HG02973 (cell line): ENCODE measurements at regions not wholly inside any gene's neighbourhood (a gene's known extent, or its start where the extent isn't known, plus 50 kb on each side); places are given as distances from the start of the nearest gene placed in this dataset.

Source experiments
- ATAC-seq: cut with Tn5 transposase; IDR thresholded peaks from one replicate; pipeline ENCODE4 v1.9.1; 2021; ENCODE audit warnings: moderate library complexity; ENCODE audit not compliant: unreplicated experiment

DNA sequence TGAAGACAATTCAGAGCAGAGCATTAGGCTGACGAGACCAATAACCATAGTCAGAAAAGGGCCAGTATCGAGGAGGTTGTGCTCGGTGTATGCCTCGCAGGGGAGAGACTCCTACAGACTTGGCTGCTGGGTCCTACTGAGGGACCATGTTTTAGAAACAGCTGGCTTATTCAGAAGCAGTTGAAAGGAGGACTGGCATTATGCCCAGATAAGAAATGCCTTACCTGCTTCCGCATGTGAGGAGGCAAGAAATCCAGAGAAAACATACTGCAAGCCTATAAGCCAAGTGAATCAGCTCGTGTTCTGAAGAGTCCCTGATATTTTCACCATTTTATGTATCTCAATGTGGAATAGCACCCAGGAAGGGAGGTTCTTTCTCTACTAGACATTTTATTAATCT, 434.7 kb downstream of the GRB14 start:
- no peak for ATAC-seq

DNA sequence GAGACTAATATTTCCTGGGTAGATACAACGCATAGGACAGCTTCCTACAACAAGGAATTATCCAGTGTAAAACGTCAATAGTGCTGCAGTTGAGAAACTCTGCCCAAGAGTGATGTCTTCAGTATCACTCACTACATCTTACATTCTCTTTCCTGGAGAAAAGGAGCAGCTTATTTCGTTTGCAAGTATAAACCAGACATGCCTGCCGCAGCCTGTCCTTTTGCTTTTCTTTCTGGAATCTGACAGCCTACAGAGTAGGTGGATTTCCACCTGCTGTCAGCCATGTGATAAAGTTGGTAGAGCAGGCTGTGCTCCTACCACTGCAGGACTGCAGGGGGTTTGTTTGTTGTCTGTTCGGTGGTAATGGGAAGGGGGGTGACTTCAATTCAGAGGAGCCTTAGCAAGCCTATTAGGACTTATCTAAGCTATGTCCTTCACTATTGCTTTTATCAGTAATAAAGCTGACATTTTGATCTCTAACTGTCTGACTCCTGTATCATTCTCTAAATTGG, 439.1 kb downstream of the GRB14 start:
- ATAC-seq, result no peak

DNA sequence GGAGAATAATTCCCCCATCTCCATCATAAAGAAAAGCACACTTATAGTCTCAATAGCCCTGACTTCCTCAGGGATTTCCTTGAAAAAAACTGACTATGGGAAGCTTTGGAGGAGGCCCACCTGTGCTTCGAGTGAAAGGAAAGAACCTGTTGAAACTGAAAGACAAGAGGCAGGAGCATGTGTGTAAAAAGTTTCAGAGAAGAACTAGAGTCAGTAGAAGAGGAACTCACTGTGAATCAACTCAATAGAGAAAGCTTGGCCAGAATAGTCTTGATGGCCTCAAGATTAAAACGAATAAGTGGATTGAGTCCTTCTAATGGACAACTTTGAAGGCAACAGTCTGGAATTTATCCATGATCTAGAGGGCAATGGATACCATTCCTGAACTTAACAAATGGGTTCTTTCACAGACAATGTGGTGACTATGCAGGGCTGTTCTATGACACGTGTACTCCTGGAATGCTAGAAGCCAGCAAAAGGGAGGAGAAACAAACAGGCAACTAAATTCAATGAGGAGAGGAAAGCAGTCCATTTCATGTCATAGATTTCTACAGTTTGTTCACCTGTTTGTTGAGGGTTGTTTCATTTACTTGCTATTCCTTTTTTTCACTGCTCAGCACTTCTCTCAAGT, 442.3 kb downstream of the GRB14 start:
- ATAC-seq, result no peak

DNA sequence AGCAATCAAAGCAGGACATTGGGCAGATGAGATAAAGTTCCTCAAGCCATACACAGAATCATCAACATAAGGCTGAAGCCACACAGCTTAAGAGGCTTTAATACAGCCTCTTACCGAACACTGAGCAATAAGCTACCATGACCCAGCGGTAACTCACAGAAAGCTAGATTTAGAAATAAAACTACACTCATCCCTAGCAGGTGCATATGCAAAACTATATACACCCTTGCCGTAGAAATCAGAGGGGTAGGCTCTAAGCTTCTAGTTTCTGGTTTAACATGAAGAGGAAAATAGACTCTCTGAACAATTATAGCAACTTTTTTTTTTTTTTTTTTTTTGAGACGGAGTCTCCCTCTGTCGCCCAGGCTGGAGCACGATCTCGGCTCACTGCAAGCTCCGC, 428.8 kb upstream of the FIGN start:
- no peak for ATAC-seq

DNA sequence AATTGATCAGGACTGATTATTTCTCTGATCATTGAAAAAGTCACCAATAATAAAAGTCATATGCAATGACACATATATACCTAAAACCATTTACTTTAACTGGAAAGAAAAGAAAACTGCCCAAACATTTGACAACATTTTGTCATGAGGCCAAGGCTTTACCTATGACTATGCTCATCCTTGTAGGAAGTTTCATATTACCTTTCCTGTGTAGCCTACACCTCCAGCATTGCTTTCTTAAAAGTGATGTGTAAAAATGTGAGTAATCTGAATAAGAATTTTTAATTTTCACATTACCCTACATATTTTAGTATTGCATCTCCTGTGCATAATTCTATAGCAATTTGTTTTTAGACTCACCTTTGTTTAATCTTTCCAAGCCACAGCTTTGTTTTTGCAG, 419.8 kb upstream of the FIGN start:
- no peak for ATAC-seq

DNA sequence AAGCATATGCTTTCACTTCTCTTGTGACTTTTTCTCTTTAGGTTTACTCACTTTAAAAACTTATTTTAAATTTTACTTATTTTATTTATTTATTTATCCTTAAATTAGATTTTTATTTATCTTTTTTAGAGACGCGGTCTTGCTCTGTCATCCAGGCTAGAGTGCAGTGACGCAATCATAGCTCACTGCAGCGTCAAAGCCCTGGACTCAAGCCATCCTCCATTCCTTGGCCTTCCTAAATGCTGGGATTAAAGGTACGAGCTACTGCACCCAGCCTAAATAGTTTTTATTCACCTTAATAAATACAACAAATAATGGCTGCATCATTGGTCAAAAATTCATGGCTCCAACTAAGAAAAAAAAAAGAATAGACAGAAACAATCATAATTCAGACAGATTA, 415.7 kb upstream of the FIGN start:
- ATAC-seq, result no peak

DNA sequence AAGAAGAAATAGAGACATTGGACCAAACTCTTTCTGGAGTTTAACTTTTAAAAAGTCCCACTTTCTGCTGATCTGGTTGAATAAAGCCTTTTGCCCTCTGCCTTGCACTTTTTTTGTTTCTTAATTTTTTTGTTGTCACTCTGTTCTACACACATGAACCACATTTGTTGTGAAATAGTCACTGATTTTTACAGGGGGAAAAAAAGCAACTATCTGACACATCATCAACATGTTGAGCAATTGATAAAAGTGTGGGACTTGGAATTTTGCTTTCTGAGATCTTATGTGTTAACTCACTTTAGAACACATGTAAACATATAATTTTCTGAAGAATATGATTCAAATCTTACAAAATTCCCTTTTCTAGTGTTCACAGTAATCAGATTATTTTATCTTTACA, 414.8 kb upstream of the FIGN start:
- no peak for ATAC-seq

DNA sequence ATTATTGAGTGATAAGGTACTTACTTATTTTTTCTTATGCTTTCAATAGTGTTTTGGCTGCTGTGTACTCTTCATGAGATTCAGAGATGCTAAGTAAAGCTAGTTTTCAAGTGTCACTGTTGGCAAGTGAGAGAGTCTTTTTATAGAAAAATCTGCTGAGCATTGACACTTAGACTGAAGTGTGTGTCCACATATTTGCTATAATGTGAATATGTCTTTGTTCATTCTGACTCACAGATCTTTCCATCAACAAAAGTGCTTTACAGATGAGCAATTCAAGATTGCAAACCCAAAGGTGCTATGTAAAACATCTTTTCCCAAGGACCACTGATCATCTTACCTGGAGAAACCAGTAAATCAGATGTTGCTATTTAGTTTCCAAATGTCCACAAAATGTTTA, 410.6 kb upstream of the FIGN start:
- no peak for ATAC-seq

DNA sequence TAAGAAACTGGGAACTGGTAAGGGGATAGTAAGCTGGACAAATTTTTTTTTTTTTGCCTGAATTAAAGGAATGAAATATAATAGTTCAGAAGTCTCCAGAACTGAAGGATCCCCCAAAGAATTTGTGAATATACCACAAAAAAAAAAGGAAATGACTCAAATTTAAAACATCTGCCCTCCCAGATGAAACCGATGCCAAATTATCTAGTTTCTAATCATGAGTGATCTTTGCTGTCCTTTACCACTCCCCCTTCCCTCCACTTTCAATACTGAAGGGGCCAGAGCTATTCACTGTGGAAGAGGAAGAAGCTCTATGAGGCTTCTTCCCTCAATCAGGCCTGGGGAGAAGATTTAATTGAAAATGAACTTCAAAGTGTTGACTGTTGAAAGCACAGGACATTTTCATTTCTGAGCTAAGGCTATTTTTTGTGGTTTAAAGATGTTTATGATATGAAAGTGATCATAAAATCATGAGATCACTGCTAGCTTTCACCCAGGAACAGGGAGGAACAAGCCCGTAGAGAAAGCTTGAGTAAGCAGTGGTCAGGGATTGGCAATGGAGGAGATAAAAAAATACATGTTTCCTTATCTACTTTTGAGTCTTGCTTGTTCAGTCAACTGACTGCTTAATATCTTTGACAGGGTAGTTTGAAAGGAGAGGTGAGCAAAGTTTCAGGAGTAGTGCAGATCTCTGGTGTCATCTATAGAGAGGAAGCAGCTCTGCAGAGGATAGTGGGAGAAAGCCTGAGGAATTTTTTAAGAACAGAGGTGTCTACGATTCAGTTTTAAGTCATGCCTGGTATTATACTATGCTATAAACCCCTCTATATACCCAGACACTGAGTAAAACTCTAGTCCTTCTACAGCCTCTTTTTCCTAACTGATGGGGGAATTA, 409.5 kb upstream of the FIGN start:
- ATAC-seq, result no peak

DNA sequence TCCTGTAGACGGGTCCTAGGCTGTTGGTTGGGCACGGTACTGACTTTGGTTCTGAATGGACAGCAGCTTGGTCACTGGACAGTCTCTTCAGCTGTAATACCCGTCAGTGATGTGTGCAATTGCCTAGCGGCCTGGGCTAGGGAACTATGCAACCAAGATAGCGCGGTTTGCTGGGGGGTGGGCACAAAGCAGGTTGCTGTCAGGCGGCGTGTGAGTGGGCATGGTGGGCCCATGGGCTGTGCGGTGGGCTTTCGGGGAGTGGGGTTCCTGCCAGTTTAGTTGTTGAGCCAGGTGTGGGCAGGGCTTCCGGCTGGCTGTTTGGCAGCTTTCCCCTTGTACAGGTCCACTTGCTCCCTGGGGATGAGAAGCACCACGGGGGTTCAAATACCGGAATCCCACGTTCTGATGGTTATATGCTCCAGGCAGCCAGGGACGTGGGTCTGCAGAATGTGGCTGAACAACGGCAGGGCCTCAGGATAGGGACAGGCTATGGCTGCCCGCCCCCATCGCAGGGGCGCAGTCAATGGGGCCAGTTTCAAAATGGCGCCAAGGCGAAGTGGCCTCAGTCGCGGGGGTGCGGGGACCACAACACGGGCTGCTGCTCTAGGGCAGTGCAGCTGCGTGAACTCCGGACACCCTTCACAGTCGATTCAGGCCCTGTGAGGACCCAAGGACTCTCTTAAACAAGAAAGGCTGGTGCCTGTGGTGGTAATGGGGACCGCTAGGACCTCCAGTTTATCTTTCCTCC, 407.5 kb upstream of the FIGN start:
- ATAC-seq, result no peak

DNA sequence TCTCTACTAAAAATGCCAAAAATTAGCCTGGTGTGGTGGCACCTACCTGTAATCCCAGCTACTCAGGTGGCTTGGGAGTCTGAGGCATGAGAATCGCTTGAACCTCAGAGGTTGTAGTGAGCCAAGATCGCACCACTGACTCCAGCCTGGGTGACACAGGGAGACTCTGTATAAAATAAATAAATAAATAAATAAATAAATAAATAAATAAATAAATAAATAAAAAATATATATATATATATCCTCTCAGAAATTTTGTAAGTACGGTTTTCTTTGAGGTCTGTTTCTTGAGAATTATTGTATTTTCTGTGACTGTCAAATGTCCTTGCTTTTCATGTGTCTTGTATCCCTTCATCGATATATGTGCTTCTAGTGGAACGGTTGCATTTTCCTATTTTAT, 406.9 kb upstream of the FIGN start:
- no peak for ATAC-seq

DNA sequence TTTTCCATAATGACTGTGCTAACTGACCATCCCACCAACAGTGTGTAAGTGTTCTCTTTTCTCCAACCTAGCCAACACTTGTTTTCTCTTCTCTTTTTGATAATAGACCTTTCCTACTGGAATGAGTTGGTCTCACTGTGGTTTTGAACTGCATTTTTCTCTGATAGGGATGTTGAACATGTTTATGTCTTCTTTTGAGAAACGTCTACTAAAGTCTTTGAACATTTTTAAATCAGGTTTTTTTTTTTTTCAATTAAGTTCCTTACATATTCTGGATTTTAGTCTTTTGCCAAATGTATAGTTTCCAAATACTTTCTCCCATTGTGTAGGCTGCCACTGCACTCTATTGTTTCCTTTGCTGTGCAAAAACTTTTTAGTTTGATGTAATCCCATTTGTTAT, 405.5 kb upstream of the FIGN start:
- ATAC-seq, result no peak

DNA sequence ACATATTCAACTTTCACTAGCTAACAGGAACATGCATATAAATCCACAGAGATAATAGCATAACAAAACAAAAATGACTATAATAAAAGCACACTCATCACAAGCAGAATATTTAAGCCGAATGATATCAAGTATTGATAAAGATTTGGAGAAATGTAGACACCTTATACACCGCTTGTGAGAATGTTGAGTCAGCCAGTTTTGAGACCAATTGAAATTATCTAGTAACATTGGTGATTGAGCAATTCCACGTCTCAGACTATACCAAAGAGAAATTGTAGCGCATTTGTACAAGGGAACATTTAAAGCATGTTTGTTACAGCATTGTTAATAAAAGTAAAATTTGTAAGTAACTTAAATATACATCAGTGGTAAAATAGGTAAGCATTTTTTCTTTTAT, 402.9 kb upstream of the FIGN start:
- no peak for ATAC-seq

DNA sequence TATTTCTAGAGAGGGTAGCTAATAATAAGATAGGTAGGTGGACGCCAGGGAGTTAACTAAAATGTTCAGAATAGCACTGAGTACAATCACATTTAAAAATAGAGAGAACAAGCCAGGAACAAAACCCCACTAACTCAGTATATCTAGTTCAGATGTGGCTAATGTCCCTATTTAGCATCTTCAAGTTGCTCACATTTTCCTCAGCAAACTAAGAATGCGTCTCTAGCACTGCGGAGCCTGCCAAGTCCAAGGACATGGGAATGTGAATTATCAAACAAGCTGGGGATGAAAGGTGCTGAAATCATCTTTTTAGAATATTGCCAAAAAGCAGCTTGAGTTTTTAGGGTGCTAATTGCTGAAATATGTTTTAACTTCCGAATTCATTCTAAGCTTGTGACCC, 398.5 kb upstream of the FIGN start:
- no peak for ATAC-seq

DNA sequence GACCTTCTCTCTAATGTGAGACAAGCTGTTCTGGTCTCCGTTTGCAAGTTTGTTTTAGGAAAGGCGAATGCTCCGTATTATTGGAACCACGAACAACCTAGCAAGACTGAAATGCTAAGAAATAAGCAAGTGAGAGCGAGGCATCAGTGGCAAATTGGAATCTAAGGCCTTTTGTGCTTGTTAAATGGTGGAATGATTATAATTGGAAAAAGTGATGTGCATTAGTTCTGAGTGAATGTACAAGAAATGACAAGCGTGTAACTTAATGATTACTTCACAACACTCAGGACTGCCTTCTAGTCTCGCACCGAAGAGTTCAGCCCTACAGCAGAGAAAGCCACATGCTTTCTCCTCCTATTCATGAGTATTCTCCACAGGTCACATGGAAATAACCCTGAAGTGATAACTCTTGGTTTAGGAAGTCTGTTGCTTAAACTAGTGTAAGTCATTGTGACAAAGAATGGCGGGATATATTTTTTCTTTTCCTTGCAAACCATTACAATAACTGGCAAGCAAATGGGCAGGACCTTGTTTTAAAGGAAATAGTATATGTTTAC, 392.2 kb upstream of the FIGN start:
- ATAC-seq, result no peak

DNA sequence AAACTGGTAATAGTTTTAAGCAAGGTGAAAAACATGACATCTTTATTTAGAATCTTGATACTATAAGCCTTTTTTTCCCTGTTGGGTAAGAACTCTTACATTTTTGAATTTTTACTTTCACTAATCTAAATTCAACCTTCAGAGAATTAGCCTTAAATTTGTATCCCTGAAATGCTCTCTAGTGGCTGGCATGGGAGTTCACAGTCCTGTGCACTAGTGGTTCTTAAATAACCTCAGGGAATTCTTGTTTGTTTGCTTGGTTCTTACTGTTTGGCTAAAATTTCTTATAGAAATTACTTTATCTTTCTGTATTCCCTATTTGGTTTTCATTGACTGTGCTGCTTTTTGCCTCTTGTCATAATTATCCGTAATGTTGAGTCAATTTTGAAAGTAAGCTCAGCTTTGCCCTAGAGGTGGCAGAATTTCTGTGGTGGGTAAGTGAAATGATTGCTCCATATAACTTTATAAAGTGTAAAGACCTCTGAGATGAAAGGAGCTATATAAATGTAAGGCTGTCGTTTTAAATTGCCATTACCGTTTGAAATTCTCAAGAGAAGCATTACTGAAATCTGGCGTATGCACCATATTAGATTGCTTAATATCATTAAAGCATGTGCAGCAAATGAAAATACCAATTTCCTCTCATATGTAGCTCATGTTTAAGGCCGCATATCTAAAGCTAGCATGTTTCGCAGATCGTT, 391.3 kb upstream of the FIGN start:
- no peak for ATAC-seq

DNA sequence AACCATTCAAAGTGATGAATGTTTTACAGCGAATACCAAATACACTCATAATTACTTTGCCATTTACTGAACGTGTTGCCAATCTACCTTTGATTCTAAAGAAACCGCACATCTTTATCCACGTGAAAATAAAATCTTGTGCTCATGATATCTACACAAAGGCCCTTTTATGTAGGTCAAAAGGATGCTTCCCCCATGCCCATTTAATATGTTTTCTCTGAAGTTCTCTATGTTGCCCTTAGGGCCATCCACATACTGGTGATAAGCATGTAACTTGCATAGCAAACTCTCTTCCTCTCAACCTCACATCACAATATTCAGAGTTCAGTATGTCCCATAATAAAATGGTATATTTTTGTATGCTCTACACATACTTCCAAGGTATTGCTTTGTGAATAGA, 380.0 kb upstream of the FIGN start:
- ATAC-seq, result no peak

DNA sequence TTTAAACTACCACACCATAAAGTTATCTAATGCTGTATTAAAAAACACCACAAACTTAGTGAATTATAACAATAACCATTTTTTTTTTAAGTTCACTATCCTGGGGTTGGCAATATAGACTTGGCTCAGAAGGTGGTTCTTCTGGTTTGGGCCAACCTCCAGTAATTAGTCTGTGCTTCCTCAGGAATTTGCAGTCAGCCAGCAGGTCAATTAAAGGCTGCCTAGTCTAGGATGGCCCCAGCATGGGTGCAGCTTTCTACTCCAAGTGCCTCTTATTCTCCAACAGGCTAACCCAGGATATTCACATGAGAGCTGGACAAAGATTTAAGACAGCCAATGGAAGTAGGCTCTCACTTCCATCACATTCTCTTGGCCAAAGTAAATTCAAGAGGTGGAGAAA, 379.1 kb upstream of the FIGN start:
- no peak for ATAC-seq

DNA sequence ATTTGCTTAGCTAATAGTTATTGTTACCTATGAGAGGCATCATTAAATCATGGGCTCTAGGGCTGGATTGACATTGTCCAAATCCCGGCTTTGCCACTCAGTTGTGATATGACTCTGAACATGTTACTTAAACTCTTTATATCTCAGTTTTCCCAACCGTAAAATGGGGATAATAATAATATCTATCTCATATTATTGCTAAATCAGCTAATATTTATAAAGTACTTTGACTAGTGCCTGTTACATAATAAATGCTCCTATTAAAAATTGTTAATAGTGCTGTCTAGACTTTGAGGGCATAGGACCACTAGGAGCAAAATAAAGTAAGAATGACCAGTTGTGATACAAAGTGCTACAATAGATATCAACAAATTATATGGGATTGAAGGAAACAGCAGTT, 376.3 kb upstream of the FIGN start:
- ATAC-seq, result no peak

DNA sequence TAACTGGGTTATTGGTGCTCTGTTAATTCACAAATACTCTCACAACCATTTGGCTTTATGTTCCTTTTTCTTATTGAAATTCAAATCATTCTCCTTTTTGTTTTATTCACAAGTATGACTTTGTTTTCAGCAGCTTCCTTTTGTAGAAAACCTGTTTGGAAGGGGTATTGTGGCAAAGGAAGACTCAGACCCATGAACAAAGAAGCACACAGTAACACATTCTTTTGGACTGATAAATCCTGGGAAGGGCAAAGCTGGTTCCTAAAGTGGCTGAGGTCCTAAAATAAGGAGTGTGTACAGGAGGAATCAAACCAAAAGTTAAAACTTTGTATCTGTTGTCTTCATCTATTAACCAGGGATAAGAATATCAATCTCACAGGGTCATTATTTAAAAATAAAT, 374.7 kb upstream of the FIGN start:
- no peak for ATAC-seq

DNA sequence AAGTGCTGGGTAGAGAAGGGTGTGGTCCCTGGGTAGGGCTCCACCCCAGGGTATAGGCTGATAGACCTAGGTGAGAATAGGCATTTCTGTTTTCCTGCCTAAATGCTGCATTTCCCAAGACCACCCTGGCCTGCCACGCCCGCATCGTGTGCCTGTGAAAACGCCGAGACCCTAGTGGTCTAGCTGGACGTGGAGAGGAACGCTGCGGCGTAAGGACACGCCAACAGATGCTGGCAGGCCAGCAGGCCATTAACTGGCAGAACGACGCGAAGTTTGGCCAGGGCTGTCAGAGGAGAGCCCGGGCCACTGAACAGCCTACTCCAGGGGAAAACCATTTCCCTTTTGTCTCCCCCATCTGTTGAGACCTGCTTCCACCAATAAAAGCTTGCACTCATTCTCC, 373.2 kb upstream of the FIGN start:
- ATAC-seq, result no peak
